ENCODE measurements at regions not wholly inside any gene's neighbourhood (a gene's known extent, or its start where the extent isn't known, plus 50 kb on each side); places are given as distances from the start of the nearest gene placed in this dataset.
A peak's percentile ranks its signal among the peaks of the same experiment; 100 is the strongest.

DNA sequence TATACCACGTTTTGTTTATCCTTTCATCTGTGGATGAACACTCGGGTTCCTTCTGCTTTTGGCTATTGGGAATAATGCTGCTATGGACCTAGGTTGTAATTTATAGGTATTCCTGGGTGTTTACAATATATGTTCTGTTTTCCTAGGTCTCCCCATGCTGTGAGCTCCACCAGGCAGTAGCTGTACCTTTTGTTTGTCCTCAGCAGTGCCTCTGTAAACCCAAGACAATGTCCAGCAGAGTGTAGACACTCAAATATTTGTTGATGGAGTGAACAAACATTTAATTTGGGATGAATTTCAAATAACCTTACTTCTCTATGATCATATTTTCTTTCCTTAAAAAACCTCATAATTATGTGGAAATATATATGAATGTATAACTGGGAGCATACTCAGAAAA lies 259.5 kb upstream of the BOD1L1 start:
- TF ChIP-seq POLR2AphosphoS5 (IDR thresholded peaks at IDR 0.05) (no peak), POLR2A (IDR thresholded peaks at IDR 0.05) (no peak), EP300 (IDR thresholded peaks at IDR 0.05) (no peak)
- TF ChIP-seq, protein P1, sequence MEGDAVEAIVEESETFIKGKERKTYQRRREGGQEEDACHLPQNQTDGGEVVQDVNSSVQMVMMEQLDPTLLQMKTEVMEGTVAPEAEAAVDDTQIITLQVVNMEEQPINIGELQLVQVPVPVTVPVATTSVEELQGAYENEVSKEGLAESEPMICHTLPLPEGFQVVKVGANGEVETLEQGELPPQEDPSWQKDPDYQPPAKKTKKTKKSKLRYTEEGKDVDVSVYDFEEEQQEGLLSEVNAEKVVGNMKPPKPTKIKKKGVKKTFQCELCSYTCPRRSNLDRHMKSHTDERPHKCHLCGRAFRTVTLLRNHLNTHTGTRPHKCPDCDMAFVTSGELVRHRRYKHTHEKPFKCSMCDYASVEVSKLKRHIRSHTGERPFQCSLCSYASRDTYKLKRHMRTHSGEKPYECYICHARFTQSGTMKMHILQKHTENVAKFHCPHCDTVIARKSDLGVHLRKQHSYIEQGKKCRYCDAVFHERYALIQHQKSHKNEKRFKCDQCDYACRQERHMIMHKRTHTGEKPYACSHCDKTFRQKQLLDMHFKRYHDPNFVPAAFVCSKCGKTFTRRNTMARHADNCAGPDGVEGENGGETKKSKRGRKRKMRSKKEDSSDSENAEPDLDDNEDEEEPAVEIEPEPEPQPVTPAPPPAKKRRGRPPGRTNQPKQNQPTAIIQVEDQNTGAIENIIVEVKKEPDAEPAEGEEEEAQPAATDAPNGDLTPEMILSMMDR (IDR thresholded peaks at IDR 0.05) = no peak
- Histone ChIP-seq H3K27me3 (no peaks in the 10 kb centered on the region), H3K4me3 (no peak overlapping the region), H3K36me3 (no peaks in the 10 kb centered on the region), H3K9me3 (no peaks in the 10 kb centered on the region), H3K27ac (no peak overlapping the region), H3K4me1 (no peaks in the 10 kb centered on the region)
- ATAC-seq (ENCODE audit: low FRiP score in 2 of 2) = no peak
- whole genome bisulfite sequencing, 2 donors = 72 to 81% methylated on average over 2 of the region's 2 CpGs
- DNase-seq = no peak

DNA sequence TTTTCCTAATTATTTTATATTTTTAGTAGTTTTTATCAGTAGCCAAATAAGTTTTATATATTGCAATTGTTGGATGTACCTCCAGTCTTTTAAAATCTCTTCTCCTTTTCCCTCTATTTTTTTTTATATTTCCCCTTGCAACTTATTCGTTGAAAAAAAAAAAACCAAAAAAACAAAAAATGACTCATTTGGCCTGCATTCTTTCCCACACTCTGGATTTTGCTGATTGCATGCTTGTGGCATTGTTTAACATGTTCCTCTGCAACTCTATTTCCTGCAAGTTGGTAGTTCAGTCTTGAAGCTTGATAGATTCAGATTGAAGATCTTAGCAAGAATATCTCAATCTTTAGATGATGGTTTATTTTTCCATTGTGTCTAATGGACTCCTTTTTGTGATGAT lies 260.6 kb upstream of the BOD1L1 start:
- H3K27me3 ChIP-seq = no peaks in the 10 kb centered on the region
- no peak overlapping the region for H3K4me3 ChIP-seq
- WGBS, 2 donors = 47 to 48% methylated on average over 1 of the region's 1 CpG
- H3K4me1 ChIP-seq = no peaks in the 10 kb centered on the region
- no peak for TF ChIP-seq EP300 (IDR thresholded peaks at IDR 0.05)
- TF ChIP-seq, protein P1 (IDR thresholded peaks at IDR 0.05) = no peak
- DNase-seq (no peak), ATAC-seq (ENCODE audit: low FRiP score in 2 of 2) (no peak)
- H3K9me3 ChIP-seq = no peaks in the 10 kb centered on the region
- H3K36me3 ChIP-seq = no peaks in the 10 kb centered on the region
- H3K27ac ChIP-seq = no peak overlapping the region

DNA sequence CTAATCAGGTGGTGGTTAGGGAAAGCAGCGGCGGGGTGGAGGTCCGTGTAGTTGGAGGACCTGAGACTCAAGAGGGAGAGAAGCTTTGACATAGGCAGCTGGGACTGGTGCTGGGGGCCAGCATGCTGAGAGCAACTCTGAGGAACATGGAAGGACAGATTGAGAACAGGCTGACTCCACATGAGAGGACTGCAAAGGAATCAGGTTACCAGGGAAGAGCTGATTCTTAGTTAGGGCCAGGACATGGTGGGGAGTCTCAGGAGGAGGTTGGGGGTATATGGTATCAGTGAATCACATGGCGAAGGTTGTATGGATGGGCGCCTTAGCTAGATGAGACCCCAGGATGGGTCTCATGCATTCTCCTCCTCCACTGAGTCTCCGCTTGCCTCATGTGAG lies 264.0 kb upstream of the BOD1L1 start:
- Histone ChIP-seq H3K27me3 (no peaks in the 10 kb centered on the region), H3K4me3 (no peak overlapping the region), H3K27ac (no peak overlapping the region), H3K4me1 (no peaks in the 10 kb centered on the region), H3K9me3 (no peaks in the 10 kb centered on the region), H3K36me3 (no peaks in the 10 kb centered on the region)
- 78 to 85% methylated on average over 6 of the region's 6 CpGs for WGBS, 2 donors
- ATAC-seq (ENCODE audit: low FRiP score in 2 of 2) (no peak), DNase-seq (no peak)
- TF ChIP-seq, protein P1 (IDR thresholded peaks at IDR 0.05) = no peak
- TF ChIP-seq POLR2A (IDR thresholded peaks at IDR 0.05) (no peak), POLR2AphosphoS5 (IDR thresholded peaks at IDR 0.05) (no peak)

DNA sequence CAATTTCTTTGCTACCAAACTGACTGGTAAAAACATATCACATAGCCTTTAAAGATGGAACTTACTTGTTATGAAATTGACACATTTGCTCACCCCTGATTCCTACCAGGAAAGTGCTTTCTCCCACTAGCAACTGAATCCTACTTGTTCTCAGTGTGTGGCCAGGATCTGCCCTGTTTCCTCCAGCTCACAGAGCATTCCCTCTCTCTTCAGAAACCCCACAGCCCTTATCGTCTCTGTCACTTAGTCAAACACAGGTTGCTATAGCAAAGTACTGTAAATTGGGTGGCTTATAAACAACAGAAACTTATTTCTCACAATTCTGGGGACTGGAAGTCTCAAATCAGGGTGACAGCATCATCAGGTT lies 265.2 kb upstream of the BOD1L1 start:
- Histone ChIP-seq H3K4me1 (no peaks in the 10 kb centered on the region), H3K9me3 (no peaks in the 10 kb centered on the region), H3K27me3 (no peaks in the 10 kb centered on the region), H3K36me3 (no peaks in the 10 kb centered on the region), H3K4me3 (no peak overlapping the region), H3K27ac (no peak overlapping the region)
- DNase-seq (no peak), ATAC-seq (ENCODE audit: low FRiP score in 2 of 2) (peak in 1 of 2 donors; percentile 25)
- no peak for TF ChIP-seq POLR2A (IDR thresholded peaks at IDR 0.05)
- no peak for TF ChIP-seq EP300 (IDR thresholded peaks at IDR 0.05)
- TF ChIP-seq, protein P1 (IDR thresholded peaks at IDR 0.05) = no peak
- no peak for TF ChIP-seq POLR2AphosphoS5 (IDR thresholded peaks at IDR 0.05)
- WGBS, 2 donors = 50 to 71% methylated on average over 1 of the region's 1 CpG

DNA sequence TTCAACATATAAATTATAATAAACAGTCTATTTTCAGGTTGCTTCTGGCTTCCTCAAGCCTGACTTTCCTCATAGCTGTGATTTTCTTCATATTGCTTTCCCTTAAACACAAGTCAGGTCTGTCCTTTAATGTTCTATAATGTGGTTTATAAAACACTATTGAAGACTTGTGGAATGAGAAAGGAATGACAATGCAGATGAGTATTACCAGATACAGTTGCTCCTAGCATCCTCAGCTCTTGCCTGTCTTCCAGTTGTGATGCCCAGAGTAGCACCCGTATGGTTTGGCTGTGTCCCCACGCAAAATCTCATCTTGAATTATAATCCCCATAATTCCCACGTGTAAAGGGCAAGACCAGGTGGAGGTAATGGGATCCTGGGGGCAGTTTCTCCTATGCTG lies 265.7 kb upstream of the BOD1L1 start:
- WGBS, 2 donors = 71 to 78% methylated on average over 3 of the region's 3 CpGs
- DNase-seq = no peak
- Histone ChIP-seq H3K27ac (no peak overlapping the region), H3K4me3 (no peak overlapping the region), H3K9me3 (no peaks in the 10 kb centered on the region), H3K4me1 (no peaks in the 10 kb centered on the region), H3K36me3 (no peaks in the 10 kb centered on the region), H3K27me3 (no peaks in the 10 kb centered on the region)
- no peak for TF ChIP-seq POLR2A (IDR thresholded peaks at IDR 0.05)
- no peak for TF ChIP-seq EP300 (IDR thresholded peaks at IDR 0.05)
- TF ChIP-seq, protein P1 (IDR thresholded peaks at IDR 0.05) = no peak
- TF ChIP-seq POLR2AphosphoS5 (IDR thresholded peaks at IDR 0.05) = no peak
- no peak for ATAC-seq (ENCODE audit: low FRiP score in 2 of 2)
